HepG2 (cell line): ENCODE measurements at regions not wholly inside any gene's neighbourhood (a gene's known extent, or its start where the extent isn't known, plus 50 kb on each side); places are given as distances from the start of the nearest gene placed in this dataset.

Experiments
- ATAC-seq: fragments of 200-7000 bp; cut with Tn5 transposase; 3 replicates; pipeline ENCODE4 v1.9.1; 2020; ENCODE audit warnings: mild to moderate bottlenecking, moderate library complexity
- BruUV-seq: library from RNA; stranded (reverse); fragments of 400-500 nt; replicated peaks from 2 replicates; lab custom pipeline; 2021; lab: Mats Ljungman, UMichigan
- CTCF ChIA-PET: fragments of 300-600 bp; formaldehyde crosslinking; extraction: SDS; loops from one replicate; lab custom pipeline; 2021; ENCODE audit warnings: low total read pairs, inconsistent platforms, low intra/inter-chr PET ratio; lab: Yijun Ruan, JAX
- POLR2A ChIA-PET: fragments of 350-600 bp; sonication (Branson Sonifier 250); formaldehyde crosslinking; loops from one replicate; lab custom pipeline; 2020; ENCODE audit warnings: antibody characterized with exemption, inconsistent platforms; lab: Yijun Ruan, JAX
- DNase-seq: peaks from one replicate; pipeline ENCODE4 v3.0.0-alpha.2; 2015; ENCODE audit warnings: low spot score
- FAIRE-seq: peaks from 3 replicates; lab custom pipeline; 2011; peaks lifted over from hg19 to GRCh38; lab: Jason Lieb, UNC
- H2AFZ ChIP-seq: one replicate; pipeline ENCODE4 v1.6.1; 2011; ENCODE audit warnings: low read length, inconsistent platforms
- H3K27ac ChIP-seq: fragments of 300-600 bp; 3 replicates; pipeline ENCODE4 v1.8.0; 2011; ENCODE audit warnings: mixed run types, mild to moderate bottlenecking, mixed read lengths, low read length, inconsistent platforms; ENCODE audit not compliant: insufficient read depth; ENCODE audit errors: extremely low read length
- H3K27me3 ChIP-seq, 2 experiments: fragments of 200-600 bp in 1 of 2; 2 replicates in 1 of 2; 3 replicates in 1 of 2; pipeline versions ENCODE4 v1.6.0 to v1.8.0; 2011; ENCODE audit warnings: low read length in 2 of 2, mild to moderate bottlenecking in 2 of 2, moderate library complexity in 2 of 2, inconsistent platforms in 1 of 2; ENCODE audit not compliant: insufficient read depth in 2 of 2, control insufficient read depth in 1 of 2
- H3K36me3 ChIP-seq, 2 experiments: fragments of 200-600 bp in 1 of 2; replicated peaks in 1 of 2; 2 replicates in 1 of 2; 3 replicates in 1 of 2; pipeline versions ENCODE4 v1.5.1 to v1.8.0; 2011; ENCODE audit warnings: low read length in 2 of 2, inconsistent platforms in 1 of 2; ENCODE audit not compliant: insufficient read depth in 2 of 2, control insufficient read depth in 1 of 2
- H3K4me1 ChIP-seq: 2 replicates; pipeline ENCODE4 v1.5.1; 2012; ENCODE audit warnings: low read length, inconsistent platforms; ENCODE audit not compliant: insufficient read depth
- H3K4me2 ChIP-seq: 2 replicates; pipeline ENCODE4 v1.6.0; 2011; ENCODE audit warnings: low read depth, low read length, inconsistent platforms
- H3K4me3 ChIP-seq, 3 experiments: fragments of 200-600 bp in 1 of 3; sonication (generic), shearing (Covaris generic) in 1 of 3; replicated peaks in 1 of 3; 2 replicates each; pipeline ENCODE4 v1.5.1; 2011 to 2016; ENCODE audit warnings: low read length in 3 of 3, inconsistent platforms in 2 of 3, low read depth in 2 of 3, mild to moderate bottlenecking in 2 of 3, control low read depth in 1 of 3, mixed read lengths in 1 of 3; ENCODE audit not compliant: insufficient read depth in 1 of 3
- H3K79me2 ChIP-seq: one replicate; pipeline ENCODE4 v1.6.1; 2011; ENCODE audit warnings: low read length, inconsistent platforms; ENCODE audit not compliant: insufficient read depth
- H3K9ac ChIP-seq: 2 replicates; pipeline ENCODE4 v1.6.0; 2011; ENCODE audit warnings: mild to moderate bottlenecking, low read depth, low read length, inconsistent platforms; ENCODE audit not compliant: insufficient read depth
- H3K9me3 ChIP-seq: 2 replicates; pipeline ENCODE4 v1.5.1; 2012; ENCODE audit warnings: mild to moderate bottlenecking, low read length
- H4K20me1 ChIP-seq: 2 replicates; pipeline ENCODE4 v1.6.0; 2011; ENCODE audit warnings: inconsistent platforms, mild to moderate bottlenecking, low read length, moderate library complexity; ENCODE audit not compliant: insufficient read depth
- ATF5 ChIP-seq: sonication (generic); formaldehyde crosslinking; IDR thresholded peaks from 2 replicates; pipeline ENCODE4 v1.4.0; 2020; ENCODE audit warnings: mild to moderate bottlenecking, low read depth, missing genetic modification reagents
- BRF2 ChIP-seq: sonication (generic); formaldehyde crosslinking; IDR thresholded peaks from 2 replicates; pipeline ENCODE4 v1.8.1; 2022; ENCODE audit warnings: mild to moderate bottlenecking, missing genetic modification reagents
- FOXK1 ChIP-seq: sonication (generic); formaldehyde crosslinking; IDR thresholded peaks from 2 replicates; pipeline ENCODE4 v1.4.0; 2020; ENCODE audit warnings: low read depth, missing genetic modification reagents, borderline replicate concordance
- FOXO4 ChIP-seq: sonication (generic); formaldehyde crosslinking; conservative IDR thresholded peaks from 2 replicates; pipeline ENCODE4 v1.8.1; 2023; ENCODE audit warnings: missing genetic modification reagents
- GABPA ChIP-seq, 2 experiments: IDR thresholded peaks; 2 replicates each; pipeline ENCODE4 v1.6.1; 2011 to 2016; ENCODE audit warnings: low read depth in 2 of 2, low read length in 1 of 2, missing biosample characterization in 1 of 2, missing genetic modification characterization in 1 of 2
- GATA4 ChIP-seq: sonication (generic); IDR thresholded peaks from 2 replicates; pipeline ENCODE4 v1.6.1; 2016; ENCODE audit warnings: antibody characterized with exemption, low read depth, borderline replicate concordance
- JDP2 ChIP-seq: sonication (generic); formaldehyde crosslinking; IDR thresholded peaks from 2 replicates; pipeline ENCODE4 v1.8.1; 2022; ENCODE audit warnings: missing genetic modification reagents, borderline replicate concordance
- MAFK ChIP-seq, 2 experiments: IDR thresholded peaks in 1 of 2; conservative IDR thresholded peaks in 1 of 2; 2 replicates each; pipeline ENCODE4 v1.6.1; 2011; ENCODE audit warnings: improper control_type of control experiment in 2 of 2, low read length in 2 of 2
- MZF1 ChIP-seq: sonication (generic); formaldehyde crosslinking; IDR thresholded peaks from 2 replicates; pipeline ENCODE4 v1.8.1; 2023; ENCODE audit warnings: mild to moderate bottlenecking, missing genetic modification reagents, borderline replicate concordance
- SRF ChIP-seq: IDR thresholded peaks from 2 replicates; pipeline ENCODE4 v1.6.1; 2011; ENCODE audit warnings: mild to moderate bottlenecking, low read depth, low read length, moderate library complexity
- SRSF4 ChIP-seq: fragments of 200-400 bp; formaldehyde crosslinking; IDR thresholded peaks from one replicate; pipeline ENCODE4 v1.6.1; 2018; ENCODE audit warnings: mild to moderate bottlenecking, low read depth, low read length, moderate library complexity; ENCODE audit not compliant: poor library complexity, severe bottlenecking
- STAG1 ChIP-seq: sonication (generic); formaldehyde crosslinking; IDR thresholded peaks from 2 replicates; pipeline ENCODE4 v1.4.0; 2020; ENCODE audit warnings: missing genetic modification reagents
- ZNF224 ChIP-seq: sonication (generic); formaldehyde crosslinking; IDR thresholded peaks from 2 replicates; pipeline ENCODE4 v1.5.0; 2020; ENCODE audit warnings: mild to moderate bottlenecking, missing genetic modification reagents
- ZNF260 ChIP-seq: sonication (generic); formaldehyde crosslinking; IDR thresholded peaks from 2 replicates; pipeline ENCODE4 v1.4.0; 2020; ENCODE audit warnings: missing genetic modification reagents, low read depth, mild to moderate bottlenecking, borderline replicate concordance
- ZNF383 ChIP-seq: sonication (generic); formaldehyde crosslinking; IDR thresholded peaks from 2 replicates; pipeline ENCODE4 v1.4.0; 2020; ENCODE audit warnings: missing genetic modification reagents, mild to moderate bottlenecking, borderline replicate concordance
- ZNF543 ChIP-seq: sonication (generic); formaldehyde crosslinking; IDR thresholded peaks from 2 replicates; pipeline ENCODE4 v1.4.0; 2020; ENCODE audit warnings: mild to moderate bottlenecking, missing genetic modification reagents
- ZNF569 ChIP-seq: sonication (generic); formaldehyde crosslinking; IDR thresholded peaks from 2 replicates; pipeline ENCODE4 v1.5.0; 2020; ENCODE audit warnings: mild to moderate bottlenecking, missing genetic modification reagents, moderate library complexity, borderline replicate concordance
- ZNF784 ChIP-seq: sonication (generic); formaldehyde crosslinking; IDR thresholded peaks from 2 replicates; pipeline ENCODE4 v1.5.1; 2020; ENCODE audit warnings: missing genetic modification reagents, mild to moderate bottlenecking, borderline replicate concordance
- ZSCAN31 ChIP-seq: sonication (generic); formaldehyde crosslinking; IDR thresholded peaks from 2 replicates; pipeline ENCODE4 v1.5.0; 2020; ENCODE audit warnings: low read depth, mild to moderate bottlenecking, missing genetic modification reagents
- WGBS: methylation state at CpG from one replicate; pipeline ENCODE4 v1.1.6; 2017; ENCODE audit warnings: low lambda C conversion rate; 5-methylcytosine and 5-hydroxymethylcytosine counted together
- in situ Hi-C: cut with HindIII; loops from 2 replicates; pipeline ENCODE4 v1.10.0; 2017; ENCODE audit warnings: low pct_unique_long_range_greater_than_20kb; ENCODE audit not compliant: extremely low pct_ligation_motif_present
- intact Hi-C: fragments of 100-400 bp; cut with micrococcal nuclease; formaldehyde crosslinking; loops from one replicate; pipeline ENCODE4 v1.10.0; 2022; ENCODE audit not compliant: unreplicated experiment

GRCh38 chr13:56349866-56350265, 790.9 kb upstream of the PRR20A start (continued):
- TF ChIP-seq ZNF224 (CRISPR knock-in tag), result no peak

- DNase-seq, result no peak
- no peaks in the 10 kb centered on the region for H3K36me3 ChIP-seq
- no peak for FAIRE-seq
- H3K9me3 ChIP-seq, result peaks cover 81% of the 10 kb centered on the region
- H3K27ac ChIP-seq, result no peak overlapping the region
- in situ Hi-C loops, result no loop called here
- ATAC-seq, result no peak
- no peak overlapping the region for H3K9ac ChIP-seq
- 10% methylated on average over 1 of the region's 3 CpGs for WGBS
- POLR2A ChIA-PET, result no interaction called here
- H3K4me3 ChIP-seq, result no peak overlapping the region
- H4K20me1 ChIP-seq, result no peaks in the 10 kb centered on the region
- BruUV-seq, result no TSS peak
- CTCF ChIA-PET, result no interaction called here
- H2AFZ ChIP-seq, result no peak overlapping the region
- no peaks in the 10 kb centered on the region for H3K4me1 ChIP-seq
- no peaks in the 10 kb centered on the region for H3K79me2 ChIP-seq
- intact Hi-C loops, result no loop called here
- H3K4me2 ChIP-seq, result no peak overlapping the region
- H3K27me3 ChIP-seq, result no peaks in the 10 kb centered on the region
- TF ChIP-seq GABPA (IDR thresholded peaks at IDR 0.05; ENCODE audit: low read depth, low read length), result no peak
- TF ChIP-seq GABPA (CRISPR knock-in tag; IDR thresholded peaks at IDR 0.05; ENCODE audit: low read depth), result no peak
- no peak for TF ChIP-seq GATA4
- TF ChIP-seq BRF2, result no peak
- TF ChIP-seq ZNF383 (CRISPR knock-in tag), result no peak
- no peak for TF ChIP-seq SRF
- TF ChIP-seq ATF5 (CRISPR knock-in tag), result no peak
- TF ChIP-seq ZNF569 (CRISPR knock-in tag), result no peak
- no peak for TF ChIP-seq SRSF4
- no peak for TF ChIP-seq STAG1
- no peak for TF ChIP-seq ZNF784 (CRISPR knock-in tag)
- TF ChIP-seq ZNF260, result no peak
- TF ChIP-seq ZSCAN31 (CRISPR knock-in tag), result no peak
- TF ChIP-seq FOXO4 (CRISPR knock-in tag), result no peak
- no peak for TF ChIP-seq MAFK (conservative IDR thresholded peaks at IDR 0.05 in 1 of 2, IDR thresholded peaks at IDR 0.05 in 1 of 2; ENCODE audit: low read length in 2 of 2)
- TF ChIP-seq MZF1 (CRISPR knock-in tag), result no peak
- TF ChIP-seq ZNF543 (CRISPR knock-in tag), result no peak
- TF ChIP-seq JDP2 (CRISPR knock-in tag), result no peak
- TF ChIP-seq FOXK1, result no peak
Measured at GRCh38 chr13:56351041-56351440, 789.7 kb upstream of the PRR20A start.
